Caco-2 (cell line): ENCODE measurements at regions not wholly inside any gene's neighbourhood (a gene's known extent, or its start where the extent isn't known, plus 50 kb on each side); places are given as distances from the start of the nearest gene placed in this dataset.

Experiments
- BruUV-seq: library from RNA; stranded (reverse); fragments of 400-500 nt; replicated peaks from 2 replicates; lab custom pipeline; 2021; lab: Mats Ljungman, UMichigan
- CTCF ChIA-PET: fragments of 300-600 bp; sonication (Branson Sonifier 250); formaldehyde crosslinking; loops from one replicate; lab custom pipeline; 2022; ENCODE audit warnings: antibody characterized with exemption; lab: Charles Lee
- POLR2A ChIA-PET: fragments of 300-600 bp; sonication (Branson Sonifier 250); formaldehyde crosslinking; loops from one replicate; lab custom pipeline; 2022; ENCODE audit warnings: antibody characterized with exemption; lab: Charles Lee
- DNase-seq, 2 experiments: peaks; one replicate each; pipeline versions ENCODE4 v3.0.0 to v3.0.0-alpha.2; 2020 to 2022
- H3K27me3 ChIP-seq: replicated peaks from 2 replicates; pipeline ENCODE4 v1.6.0; 2011; ENCODE audit warnings: low read length; ENCODE audit not compliant: control insufficient read depth, insufficient read depth
- H3K36me3 ChIP-seq: 2 replicates; pipeline ENCODE4 v1.5.1; 2011; ENCODE audit warnings: low read length; ENCODE audit not compliant: control insufficient read depth, insufficient read depth
- H3K4me1 ChIP-seq: fragments of 250-450 bp; sonication (Bioruptor Pico); 2 replicates; pipeline ENCODE4 v1.5.1; 2020; ENCODE audit warnings: mild to moderate bottlenecking
- H3K4me3 ChIP-seq: 2 replicates; pipeline ENCODE4 v1.5.1; 2011; ENCODE audit warnings: low read depth, mild to moderate bottlenecking, control low read depth, low read length
- H3K9me3 ChIP-seq: fragments of 250-450 bp; sonication (Bioruptor Pico); 2 replicates; pipeline ENCODE4 v1.5.1; 2020; ENCODE audit warnings: mild to moderate bottlenecking, moderate library complexity
- H3K27ac Mint-ChIP-seq: one replicate; pipeline ENCODE4 v1.8.0; 2022; ENCODE audit warnings: mixed read lengths; ENCODE audit not compliant: unreplicated experiment
- H3K27me3 Mint-ChIP-seq: one replicate; pipeline ENCODE4 v1.8.0; 2022; ENCODE audit warnings: mixed read lengths; ENCODE audit not compliant: insufficient read depth, unreplicated experiment
- H3K36me3 Mint-ChIP-seq: one replicate; pipeline ENCODE4 v1.8.0; 2022; ENCODE audit warnings: mild to moderate bottlenecking, mixed read lengths; ENCODE audit not compliant: insufficient read depth, unreplicated experiment
- H3K4me1 Mint-ChIP-seq: one replicate; pipeline ENCODE4 v1.8.0; 2022; ENCODE audit warnings: low read depth, mixed read lengths; ENCODE audit not compliant: unreplicated experiment
- H3K4me3 Mint-ChIP-seq: one replicate; pipeline ENCODE4 v1.8.0; 2022; ENCODE audit warnings: mild to moderate bottlenecking, moderate library complexity, mixed read lengths; ENCODE audit not compliant: unreplicated experiment
- H3K9me3 Mint-ChIP-seq: one replicate; pipeline ENCODE4 v1.8.0; 2022; ENCODE audit warnings: mixed read lengths; ENCODE audit not compliant: unreplicated experiment
- intact Hi-C: fragments of 100-400 bp; cut with micrococcal nuclease; formaldehyde crosslinking; loops from one replicate; pipeline ENCODE4 v1.10.0; 2022; ENCODE audit not compliant: unreplicated experiment
- TF ChIP-seq, protein P1 (sequence below), 2 experiments: fragments of 200-600 bp in 1 of 2; IDR thresholded peaks; 1 replicate in 1 of 2; 2 replicates in 1 of 2; pipeline versions ENCODE4 v1.5.1 to v1.8.0; 2011 to 2022; ENCODE audit warnings: antibody characterized with exemption in 1 of 2, control low read depth in 1 of 2, inconsistent platforms in 1 of 2, low read depth in 1 of 2, low read length in 1 of 2, mild to moderate bottlenecking in 1 of 2, moderate library complexity in 1 of 2; ENCODE audit not compliant: insufficient read depth in 1 of 2, severe bottlenecking in 1 of 2, unreplicated experiment in 1 of 2

DNA sequence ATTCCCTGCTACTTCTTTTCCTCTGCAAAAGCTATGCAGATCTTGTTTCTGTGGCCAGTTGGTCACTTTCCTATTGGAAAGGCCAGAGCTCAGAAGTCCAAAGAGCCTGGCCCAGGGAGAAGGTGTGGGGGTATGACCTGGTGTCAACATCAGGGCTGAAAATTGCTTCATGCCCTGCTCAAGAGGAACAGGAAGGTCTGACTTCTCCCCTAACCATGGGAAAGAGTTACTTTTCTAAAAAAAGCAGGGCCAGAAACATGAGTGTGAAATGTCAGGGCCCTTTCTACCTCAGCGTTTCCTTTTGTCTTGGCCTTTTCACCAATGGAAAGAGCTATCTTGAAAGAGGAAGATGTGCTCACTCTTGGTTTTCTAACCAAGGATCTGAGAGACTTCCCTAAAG, 117.4 kb downstream of the MAFB start:
- intact Hi-C loops = no loop called here
- Histone ChIP-seq H3K36me3 (no peaks in the 10 kb centered on the region), H3K27me3 (no peaks in the 10 kb centered on the region), H3K4me3 (no peak overlapping the region), H3K4me1 (no peaks in the 10 kb centered on the region), H3K9me3 (no peaks in the 10 kb centered on the region; the same call in 1 of the 2 replicates)
- no peak overlapping the region for H3K27ac Mint-ChIP-seq
- BruUV-seq = no TSS peak
- TF ChIP-seq, protein P1, sequence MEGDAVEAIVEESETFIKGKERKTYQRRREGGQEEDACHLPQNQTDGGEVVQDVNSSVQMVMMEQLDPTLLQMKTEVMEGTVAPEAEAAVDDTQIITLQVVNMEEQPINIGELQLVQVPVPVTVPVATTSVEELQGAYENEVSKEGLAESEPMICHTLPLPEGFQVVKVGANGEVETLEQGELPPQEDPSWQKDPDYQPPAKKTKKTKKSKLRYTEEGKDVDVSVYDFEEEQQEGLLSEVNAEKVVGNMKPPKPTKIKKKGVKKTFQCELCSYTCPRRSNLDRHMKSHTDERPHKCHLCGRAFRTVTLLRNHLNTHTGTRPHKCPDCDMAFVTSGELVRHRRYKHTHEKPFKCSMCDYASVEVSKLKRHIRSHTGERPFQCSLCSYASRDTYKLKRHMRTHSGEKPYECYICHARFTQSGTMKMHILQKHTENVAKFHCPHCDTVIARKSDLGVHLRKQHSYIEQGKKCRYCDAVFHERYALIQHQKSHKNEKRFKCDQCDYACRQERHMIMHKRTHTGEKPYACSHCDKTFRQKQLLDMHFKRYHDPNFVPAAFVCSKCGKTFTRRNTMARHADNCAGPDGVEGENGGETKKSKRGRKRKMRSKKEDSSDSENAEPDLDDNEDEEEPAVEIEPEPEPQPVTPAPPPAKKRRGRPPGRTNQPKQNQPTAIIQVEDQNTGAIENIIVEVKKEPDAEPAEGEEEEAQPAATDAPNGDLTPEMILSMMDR (IDR thresholded peaks at IDR 0.05; ENCODE audit: insufficient read depth in 1 of 2, low read depth in 1 of 2, low read length in 1 of 2, severe bottlenecking in 1 of 2, unreplicated experiment in 1 of 2) = no peak
- H3K4me3 Mint-ChIP-seq = no peak overlapping the region
- no peaks in the 10 kb centered on the region for H3K27me3 Mint-ChIP-seq
- CTCF ChIA-PET = interaction anchor here (0.6 kb wide), 1 partner anchor 263 kb away, joined by 3 read pairs; no protein-coding TSS in a partner anchor
- H3K4me1 Mint-ChIP-seq = no peaks in the 10 kb centered on the region
- no peak for DNase-seq
- POLR2A ChIA-PET = no interaction called here
- H3K36me3 Mint-ChIP-seq = no peaks in the 10 kb centered on the region
- H3K9me3 Mint-ChIP-seq = no peaks in the 10 kb centered on the region

DNA sequence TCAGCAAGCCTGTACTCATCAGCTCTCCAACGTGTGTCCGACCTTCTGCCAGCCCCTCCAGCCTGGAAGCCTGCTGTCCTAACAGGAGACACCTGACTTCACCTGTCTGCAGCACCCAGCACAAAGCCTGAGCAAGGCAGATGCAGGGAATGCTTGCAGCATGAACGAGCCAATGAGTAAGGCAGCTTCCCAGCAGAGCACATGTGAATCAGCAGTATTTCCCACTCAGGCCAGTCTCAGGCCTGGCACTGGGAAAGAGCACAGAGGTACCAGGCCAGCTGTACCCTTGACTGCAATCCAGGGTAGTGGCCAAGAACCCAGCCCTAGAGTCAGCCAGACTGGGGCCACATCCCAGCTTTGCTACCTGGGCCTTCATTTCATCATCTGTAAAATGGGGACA, 120.8 kb downstream of the MAFB start:
- no peaks in the 10 kb centered on the region for H3K9me3 ChIP-seq
- H3K27me3 ChIP-seq = no peaks in the 10 kb centered on the region
- Mint-ChIP-seq H3K36me3 (no peaks in the 10 kb centered on the region), H3K27ac (no peak overlapping the region), H3K4me1 (no peaks in the 10 kb centered on the region), H3K4me3 (no peak overlapping the region), H3K9me3 (no peaks in the 10 kb centered on the region), H3K27me3 (no peaks in the 10 kb centered on the region)
- no peaks in the 10 kb centered on the region for H3K4me1 ChIP-seq
- ChIA-PET POLR2A (no interaction called here), CTCF (no interaction called here)
- TF ChIP-seq, protein P1 (IDR thresholded peaks at IDR 0.05; ENCODE audit: insufficient read depth in 1 of 2, low read depth in 1 of 2, low read length in 1 of 2, severe bottlenecking in 1 of 2, unreplicated experiment in 1 of 2) = no peak
- DNase-seq = no peak
- H3K36me3 ChIP-seq = no peaks in the 10 kb centered on the region
- intact Hi-C loops = no loop called here
- BruUV-seq = no TSS peak
- no peak overlapping the region for H3K4me3 ChIP-seq

DNA sequence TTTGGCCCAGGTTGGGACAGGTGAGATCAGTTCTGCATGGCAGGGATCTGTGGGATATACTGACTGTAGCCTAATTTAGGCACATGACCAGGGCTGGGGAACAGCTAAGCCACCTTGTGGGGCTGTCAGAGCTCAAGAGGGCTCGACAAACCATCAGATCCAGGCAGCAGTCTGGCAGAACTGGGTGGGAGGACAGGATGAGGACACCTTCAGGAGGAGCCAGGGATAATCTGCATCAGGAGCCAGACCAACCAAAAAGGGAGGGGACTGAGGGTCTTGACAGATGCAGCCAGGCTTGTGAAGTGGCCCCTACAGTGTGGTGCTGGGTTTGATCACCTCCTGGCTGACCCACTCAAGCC, 123.4 kb downstream of the MAFB start:
- no TSS peak for BruUV-seq
- H3K27ac Mint-ChIP-seq = no peak overlapping the region
- TF ChIP-seq, protein P1 (IDR thresholded peaks at IDR 0.05; ENCODE audit: insufficient read depth in 1 of 2, low read depth in 1 of 2, low read length in 1 of 2, severe bottlenecking in 1 of 2, unreplicated experiment in 1 of 2) = no peak
- H3K36me3 Mint-ChIP-seq = no peaks in the 10 kb centered on the region
- ChIA-PET POLR2A (no interaction called here), CTCF (no interaction called here)
- no peaks in the 10 kb centered on the region for H3K9me3 ChIP-seq
- H3K27me3 ChIP-seq = peaks cover 2% of the 10 kb centered on the region; the same call in 1 of the 2 replicates
- H3K4me3 Mint-ChIP-seq = no peak overlapping the region
- H3K36me3 ChIP-seq = no peaks in the 10 kb centered on the region
- H3K4me1 Mint-ChIP-seq = no peaks in the 10 kb centered on the region
- no peak for DNase-seq
- no peak overlapping the region for H3K4me3 ChIP-seq
- intact Hi-C loops = loop anchor here (1.0 kb wide), 1 partner anchor 299 kb away; no protein-coding TSS in a partner anchor
- no peaks in the 10 kb centered on the region for H3K4me1 ChIP-seq
- H3K27me3 Mint-ChIP-seq = no peaks in the 10 kb centered on the region
- no peaks in the 10 kb centered on the region for H3K9me3 Mint-ChIP-seq
